ENCODE measurements at regions not wholly inside any gene's neighbourhood (a gene's known extent, or its start where the extent isn't known, plus 50 kb on each side); places are given as distances from the start of the nearest gene placed in this dataset.
"Not testable (repeated sequence)": the region's sequence is repeated elsewhere in the genome, so short reads cannot be mapped to it uniquely, and the experiment has no call there.

DNA sequence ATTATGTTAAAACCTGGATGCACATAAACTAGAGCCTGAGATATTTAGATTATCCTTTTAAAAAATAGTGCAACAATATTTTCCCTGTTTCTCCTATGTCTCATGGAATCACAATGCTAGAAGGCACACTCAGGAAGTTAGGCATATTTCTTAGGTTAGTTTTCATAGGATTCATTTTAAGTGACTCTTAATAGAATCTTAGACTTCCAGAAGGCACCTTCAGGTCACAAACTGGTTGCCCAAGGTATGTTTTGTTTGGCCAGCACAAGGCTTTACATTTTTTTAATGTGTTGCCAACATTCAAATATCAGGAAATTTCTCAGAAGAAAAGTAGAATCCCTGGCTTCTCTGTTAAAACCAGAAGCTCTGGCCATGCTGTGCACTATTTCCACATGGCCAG is 129.3 kb downstream of the LNPK start:
- DNase-seq, result no peak

DNA sequence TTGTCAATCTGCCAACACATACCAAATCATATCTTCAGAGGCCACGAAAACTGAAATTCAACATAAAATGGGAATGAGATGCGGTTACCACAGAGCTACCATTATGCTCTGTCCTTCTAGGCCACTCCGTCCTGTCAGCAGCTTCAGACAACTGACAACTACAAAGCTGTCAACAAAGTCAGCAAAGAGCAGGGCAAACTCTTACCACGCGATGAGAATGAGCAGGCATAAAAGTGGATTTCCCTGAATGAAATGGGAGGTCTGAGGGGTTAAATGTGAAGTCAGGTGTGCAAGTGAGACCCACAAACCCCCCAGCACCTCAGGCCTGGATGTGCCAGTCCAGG is 130.1 kb downstream of the LNPK start:
- no peak for DNase-seq

DNA sequence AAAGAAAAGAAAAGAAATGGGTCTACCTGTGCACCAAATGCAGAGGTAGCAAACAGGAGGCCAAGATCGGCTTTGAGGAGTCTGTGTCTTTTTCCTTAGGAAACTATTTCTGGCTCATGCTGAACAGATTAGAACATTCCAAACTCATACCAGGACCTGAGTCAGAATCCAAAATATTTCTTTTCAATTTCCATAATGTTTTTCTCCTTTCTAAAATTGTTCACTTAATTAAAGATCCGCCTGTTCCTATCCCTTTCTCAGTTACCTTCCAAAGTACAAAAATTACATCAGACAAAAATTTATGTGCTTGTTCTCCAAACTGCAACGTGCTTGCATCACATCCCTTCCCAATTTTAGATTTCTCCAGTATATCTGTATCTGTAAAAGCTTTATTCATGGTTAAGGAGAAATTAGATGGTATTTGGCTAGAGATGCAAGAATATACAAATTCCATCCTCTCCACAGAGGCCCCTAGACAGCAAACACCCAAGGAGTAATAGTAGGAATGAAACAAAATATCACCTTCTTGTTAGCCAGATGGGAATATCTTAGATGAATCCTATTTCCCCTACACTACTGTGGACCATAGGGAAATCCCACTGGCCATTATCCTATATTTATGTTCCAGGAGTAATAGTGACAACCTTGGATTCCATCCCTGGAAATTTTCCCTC is 130.6 kb downstream of the LNPK start:
- DNase-seq, result no peak

DNA sequence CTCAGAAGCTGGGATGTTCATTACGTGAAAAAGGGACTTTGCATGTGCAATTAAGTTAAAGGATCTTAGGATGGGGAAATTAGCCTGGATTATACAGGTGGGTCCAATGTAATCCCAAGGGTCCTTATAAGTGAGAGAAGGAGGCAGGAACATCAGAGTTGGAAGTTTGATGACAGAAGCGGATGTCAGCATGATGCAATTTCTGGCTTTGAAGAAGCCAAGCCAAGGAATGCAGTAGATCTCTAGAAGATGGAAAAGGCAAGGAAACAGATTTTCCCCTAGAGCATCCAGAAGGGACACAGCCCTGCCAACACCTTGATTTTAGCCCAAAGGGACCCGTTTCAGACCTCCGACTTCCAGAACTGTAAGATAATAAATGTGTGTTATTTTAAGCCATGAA is 136.4 kb downstream of the LNPK start:
- no peak for DNase-seq

DNA sequence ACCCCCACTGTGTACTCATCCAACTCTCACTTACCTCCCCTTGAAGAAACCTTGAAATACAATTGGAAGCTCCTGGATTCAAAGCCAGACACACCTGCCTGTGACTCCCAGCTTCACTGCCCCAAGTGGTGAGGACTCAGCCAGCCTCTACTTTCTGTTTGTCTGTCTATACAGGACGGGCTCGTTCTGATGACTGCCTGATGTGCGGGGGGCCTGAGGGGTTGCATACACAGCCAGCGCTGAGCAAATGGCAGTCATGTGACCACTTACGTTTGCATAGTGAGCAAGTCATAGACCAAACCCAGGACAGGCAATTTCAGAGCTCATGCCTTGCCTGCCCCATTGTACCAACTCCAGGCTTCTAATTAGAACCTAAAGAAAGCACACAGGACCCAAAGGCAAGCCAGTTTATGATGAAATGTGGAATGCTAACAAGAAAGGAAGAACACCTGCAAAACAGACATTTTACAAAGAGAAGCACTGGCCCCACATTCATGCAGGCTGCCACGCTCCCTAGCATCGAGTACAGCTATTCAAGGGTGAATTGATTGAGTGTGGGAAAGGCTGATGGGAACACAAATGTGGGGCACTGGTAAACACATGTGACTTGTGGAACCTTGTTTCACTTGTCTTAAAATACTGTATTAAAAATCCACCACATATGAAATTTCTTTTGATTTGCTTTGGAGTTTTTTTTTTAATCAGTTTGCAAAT is 137.8 kb downstream of the LNPK start:
- DNase-seq, result no peak

DNA sequence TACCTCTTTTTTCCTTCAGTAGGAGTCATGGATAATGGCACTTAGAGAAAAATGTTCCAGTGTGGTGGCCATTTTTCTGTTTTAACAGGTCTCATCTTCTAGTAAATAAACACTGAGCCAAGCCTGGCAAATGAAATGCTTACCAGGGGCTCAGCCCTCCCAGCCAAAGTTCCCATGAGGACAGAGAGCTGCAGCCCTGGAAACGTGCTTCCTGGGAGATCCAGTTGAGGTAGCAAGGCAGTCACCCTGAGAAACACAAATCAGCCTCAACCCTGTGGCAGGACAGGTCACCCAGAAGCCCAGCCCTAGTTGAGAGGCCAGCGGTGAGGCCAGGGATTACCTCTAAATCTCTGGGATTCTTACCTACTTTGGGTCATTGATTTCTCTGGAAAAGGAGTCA is 140.1 kb downstream of the LNPK start:
- DNase-seq, result no peak

DNA sequence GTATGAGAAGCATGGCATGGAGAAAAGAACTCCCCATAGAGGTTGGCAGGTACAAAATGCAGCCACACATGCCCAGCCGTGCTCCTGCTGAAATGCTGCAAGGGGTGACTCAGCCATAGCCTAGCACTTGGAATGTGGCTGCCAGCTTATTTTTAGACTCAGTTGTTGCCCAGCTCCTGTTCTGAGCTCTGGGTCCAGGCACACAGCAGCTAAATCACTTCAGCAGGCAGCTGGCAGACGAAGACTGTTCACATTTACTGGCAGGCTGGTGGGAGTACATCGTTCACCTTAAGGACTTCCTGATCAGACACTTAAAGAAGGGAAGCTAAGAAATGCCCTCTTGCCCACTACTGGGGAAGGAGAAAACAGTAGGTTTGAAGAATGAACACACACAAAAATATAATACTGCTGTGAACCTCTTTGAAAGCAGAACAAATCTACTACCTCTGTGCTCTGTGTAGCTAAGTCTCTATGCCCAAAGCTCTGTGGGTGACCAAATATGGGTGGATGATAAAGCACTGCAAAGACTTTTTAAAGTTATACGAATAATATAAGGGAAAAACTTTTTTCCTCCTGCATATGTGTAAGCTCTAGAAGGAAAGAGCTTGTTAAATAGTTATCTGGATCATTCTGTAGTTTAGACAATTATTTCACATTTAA is 146.1 kb downstream of the LNPK start:
- no peak for DNase-seq

DNA sequence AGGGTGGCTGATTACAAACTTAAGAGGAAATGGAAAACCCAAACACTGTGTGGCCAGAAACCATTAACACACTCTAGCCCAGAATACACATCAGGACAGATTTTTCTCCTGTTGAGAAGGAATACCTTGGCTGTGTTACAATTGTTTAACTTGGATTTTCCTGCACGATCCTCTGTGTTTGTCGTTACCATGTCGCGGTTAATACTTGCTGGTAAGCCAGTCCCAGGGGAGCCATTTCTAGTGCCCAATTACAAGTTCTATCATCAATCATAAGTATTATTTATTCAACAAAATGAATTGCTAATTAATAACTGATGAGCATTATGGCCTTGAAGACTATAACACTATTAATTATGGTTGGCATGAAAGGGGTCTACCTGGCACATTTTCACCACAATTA is 146.8 kb downstream of the LNPK start:
- DNase-seq, result no peak

DNA sequence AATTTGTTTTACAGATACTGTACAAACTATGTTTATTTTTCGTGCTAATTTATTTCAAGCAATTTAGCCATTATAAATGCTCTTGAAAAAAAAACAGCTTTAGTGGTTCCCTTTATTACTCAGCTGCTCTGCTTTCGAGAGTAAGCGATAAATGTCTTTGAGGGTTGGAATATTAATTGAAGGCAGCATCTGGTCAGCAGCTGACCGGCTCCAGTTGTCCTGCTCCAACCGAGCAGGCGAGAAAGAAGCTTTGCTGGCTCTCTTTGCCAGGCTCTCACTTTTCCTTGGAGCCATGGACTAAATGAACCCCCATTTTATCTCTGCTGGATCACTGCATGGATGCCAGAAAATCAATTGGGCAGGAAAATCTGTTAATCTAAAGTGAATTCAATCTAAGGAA is 147.4 kb downstream of the LNPK start:
- DNase-seq, result no peak

DNA sequence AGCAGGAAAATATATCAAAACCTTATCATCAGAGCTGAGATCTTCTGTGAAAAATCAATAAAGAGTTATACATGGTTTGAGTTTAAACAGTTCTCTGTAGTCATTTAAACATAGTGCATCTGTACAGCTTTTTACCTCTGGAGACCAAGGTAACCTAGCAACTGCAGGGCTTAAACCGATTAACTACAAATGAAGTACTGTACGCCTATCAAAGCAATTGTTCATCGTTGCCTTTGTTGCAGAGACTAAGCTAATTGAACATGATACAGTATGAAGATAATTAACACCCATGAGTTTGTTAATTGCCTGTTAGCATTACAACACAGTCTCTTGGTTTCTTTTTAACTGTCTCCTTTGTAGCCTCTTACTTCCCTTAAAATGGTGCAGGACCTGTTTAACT is 147.9 kb downstream of the LNPK start:
- peak; percentile 8 for DNase-seq

DNA sequence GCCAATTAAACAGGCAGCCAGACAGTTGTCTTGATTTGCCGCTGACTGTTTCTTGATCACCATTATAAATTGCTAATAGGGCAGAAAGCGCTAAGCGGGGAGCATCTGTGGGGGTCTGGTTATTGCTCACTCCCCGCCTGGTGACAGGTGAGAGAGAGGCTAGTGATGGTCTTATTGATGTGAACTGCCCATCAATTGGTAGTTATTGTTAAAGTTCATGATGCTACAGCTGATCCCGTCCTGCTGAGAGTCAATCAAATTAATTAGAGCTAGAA is 148.5 kb downstream of the LNPK start:
- no peak for DNase-seq

DNA sequence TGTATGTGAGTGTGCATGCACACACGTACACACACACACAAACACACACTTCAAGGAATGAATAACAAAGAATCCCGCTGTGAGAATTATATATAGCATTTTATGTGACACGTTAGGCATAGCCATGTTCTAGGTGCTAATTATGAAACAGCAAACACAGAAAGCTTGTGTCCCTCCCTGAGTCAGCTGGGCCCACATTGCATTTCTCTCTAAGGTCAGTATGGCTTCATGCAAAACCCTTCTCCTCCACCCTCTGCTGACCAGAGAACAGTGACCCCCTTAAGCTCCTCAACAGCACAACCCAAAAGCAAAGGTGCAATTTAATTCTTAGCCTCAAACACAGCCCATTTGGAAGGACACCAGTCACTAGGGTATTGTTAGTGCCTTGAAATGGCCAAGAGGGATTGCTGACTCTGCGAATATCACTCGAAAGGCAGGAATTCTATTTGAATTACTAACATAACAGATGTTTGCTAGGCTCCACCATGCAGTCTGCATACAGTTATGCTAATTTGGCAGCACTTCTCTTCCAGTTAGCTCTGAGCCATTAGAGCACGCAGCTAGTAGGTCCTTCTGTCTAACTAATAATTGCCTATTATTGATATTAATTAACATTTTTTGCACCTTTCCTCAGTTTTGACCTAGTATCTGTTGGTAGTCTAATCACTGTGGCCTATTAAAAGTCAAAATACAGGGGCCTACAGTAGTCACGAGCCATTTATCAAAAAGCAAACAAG is 149.0 kb downstream of the LNPK start:
- no peak for DNase-seq

DNA sequence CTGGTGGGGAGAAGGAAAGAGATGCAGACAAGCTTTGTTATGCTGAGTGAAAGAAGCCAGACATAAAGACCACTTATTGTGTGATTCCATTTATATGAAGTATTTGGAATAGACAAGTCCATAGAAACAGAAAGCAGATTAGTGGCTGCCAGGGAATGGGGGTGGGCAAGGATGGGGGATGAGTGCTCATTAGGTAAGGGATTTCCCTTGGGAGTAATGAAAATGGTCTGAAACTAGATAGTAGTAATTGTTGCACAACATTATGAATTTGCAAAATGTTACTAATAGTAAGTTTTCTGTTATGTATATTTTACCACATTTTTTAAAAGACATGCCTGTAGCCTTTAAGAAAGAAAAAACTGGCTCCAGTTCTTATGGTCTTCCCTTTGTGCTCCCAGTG is 154.9 kb downstream of the LNPK start:
- no peak for DNase-seq

DNA sequence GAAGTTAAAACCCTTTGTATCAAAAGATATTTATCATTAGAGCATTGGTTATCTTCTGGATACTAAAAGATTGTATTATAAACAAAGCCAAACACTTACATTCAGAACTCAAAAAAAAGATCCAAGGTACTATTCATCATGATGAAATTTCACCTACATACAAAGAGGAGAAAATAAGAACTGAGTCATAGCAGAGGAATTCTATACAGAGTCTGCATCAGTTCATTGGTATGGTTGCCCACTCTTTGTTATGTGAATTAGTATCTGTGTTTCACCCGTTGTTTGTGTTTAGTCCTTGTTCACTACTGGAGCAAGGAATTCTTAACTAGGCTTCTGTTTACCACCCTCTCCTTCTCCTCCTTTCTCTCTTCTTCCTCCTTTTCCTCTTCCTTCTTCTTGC is 157.9 kb downstream of the LNPK start:
- DNase-seq, result no peak

DNA sequence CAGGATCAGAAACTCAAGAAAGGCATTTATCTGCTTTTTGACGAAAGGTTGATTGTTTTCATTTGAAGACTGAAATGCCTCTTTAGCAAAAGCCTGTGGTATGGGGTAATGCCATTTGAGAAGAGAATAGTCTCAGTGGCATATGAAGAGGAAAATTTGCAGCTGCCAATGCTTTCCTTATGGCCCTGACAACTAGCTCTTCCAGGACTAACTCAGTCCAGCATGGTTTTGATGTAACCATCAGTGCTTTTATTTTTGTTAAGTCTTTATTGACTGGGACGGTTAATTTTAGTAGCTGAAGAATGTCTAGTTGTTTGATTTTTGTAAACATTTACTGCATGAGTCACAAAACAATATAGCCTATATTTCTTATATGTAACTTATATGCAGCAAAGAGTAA is 158.4 kb downstream of the LNPK start:
- DNase-seq, result no peak

DNA sequence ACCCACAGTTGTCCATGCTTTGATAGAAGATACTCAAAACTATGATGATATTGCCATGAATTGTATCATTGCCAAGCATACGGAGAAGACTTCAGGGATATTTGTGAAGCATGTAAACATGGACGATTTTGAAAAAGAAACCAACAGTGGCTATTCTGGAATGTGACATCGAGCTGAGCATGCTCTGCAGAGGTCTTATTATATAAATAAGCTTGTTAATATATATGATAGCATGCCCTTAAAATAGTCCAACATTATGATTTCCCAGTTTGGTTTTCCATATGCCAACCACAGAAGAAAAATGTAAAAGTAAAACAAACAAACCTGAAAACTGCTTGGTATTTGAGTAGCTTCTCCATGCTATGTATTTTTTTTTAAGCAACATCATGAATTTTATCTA is 159.1 kb downstream of the LNPK start:
- no peak for DNase-seq

DNA sequence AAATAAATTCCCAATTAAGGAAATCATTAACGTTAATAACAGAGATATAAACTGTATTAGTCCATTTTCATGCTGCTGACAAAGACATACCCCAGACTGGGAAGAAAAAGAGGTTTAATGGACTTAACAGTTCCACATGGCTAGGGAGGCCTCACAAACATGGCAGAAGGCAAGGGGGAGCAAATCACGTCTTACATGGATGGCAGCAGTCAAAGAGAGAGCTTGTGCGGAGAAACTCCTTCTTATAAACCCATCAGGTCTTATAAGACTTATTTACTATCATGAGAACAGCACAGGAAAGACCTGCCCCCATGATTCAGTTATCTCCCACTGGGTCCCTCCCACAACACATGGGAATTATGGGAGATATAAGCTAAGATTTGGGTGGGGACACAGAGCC is 161.3 kb downstream of the LNPK start:
- not testable (repeated sequence) for DNase-seq

DNA sequence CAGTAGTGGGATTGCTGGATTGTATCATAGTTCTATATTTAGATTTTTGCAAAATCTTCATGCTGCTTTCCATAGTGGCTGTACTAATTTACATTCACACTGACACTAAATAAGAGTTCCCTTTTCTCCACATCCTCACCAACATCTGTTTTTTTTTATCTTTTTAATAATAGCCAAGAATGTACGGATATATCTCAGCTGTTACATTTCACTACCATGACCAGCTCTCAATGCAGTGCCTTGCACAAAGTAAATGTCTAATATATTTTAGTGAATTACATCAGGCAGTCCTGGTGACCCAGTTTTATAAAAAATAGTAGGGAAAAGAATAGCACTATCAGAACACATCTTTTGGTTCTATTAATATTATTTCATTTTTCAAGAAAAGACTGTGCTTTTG is 161.8 kb downstream of the LNPK start:
- no peak for DNase-seq

DNA sequence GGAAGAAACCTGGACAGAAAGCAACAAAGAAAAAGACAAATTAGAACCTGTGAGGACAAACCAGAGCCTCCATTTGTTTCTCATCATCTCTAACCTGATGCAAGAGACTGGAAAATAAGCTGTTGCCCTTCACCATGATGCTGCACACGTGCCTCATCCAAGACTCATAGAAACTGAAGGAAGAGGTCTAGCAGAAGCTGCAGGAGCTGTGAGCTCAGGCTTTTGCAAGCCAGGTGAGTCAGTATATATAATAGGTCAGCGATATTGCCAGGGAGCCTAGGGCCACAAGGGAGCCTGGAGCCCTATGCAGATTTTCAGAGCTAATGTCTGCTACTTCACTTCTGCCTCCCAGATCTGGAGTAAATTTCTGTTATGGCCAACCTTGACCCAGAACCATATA is 163.1 kb downstream of the LNPK start:
- DNase-seq, result no peak

DNA sequence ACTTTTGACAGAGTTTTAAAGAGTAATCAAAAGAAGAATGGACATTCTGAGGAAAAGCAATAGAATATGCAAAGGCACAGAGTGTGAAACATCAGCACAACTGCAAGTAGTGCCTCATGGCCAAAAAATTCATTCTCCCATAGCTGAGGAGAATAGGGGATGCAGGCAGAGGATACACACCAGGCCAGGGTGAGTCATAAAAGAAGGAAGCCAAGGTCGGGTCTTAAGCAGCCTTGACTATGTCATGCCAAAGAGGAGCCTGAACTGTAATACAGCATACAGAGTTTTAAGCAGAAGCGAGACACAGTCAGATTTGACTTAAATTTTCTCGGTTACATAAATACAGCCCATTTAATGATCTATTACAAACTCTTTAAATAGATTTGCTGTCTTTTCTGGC is 165.0 kb downstream of the LNPK start:
- no peak for DNase-seq

DNA sequence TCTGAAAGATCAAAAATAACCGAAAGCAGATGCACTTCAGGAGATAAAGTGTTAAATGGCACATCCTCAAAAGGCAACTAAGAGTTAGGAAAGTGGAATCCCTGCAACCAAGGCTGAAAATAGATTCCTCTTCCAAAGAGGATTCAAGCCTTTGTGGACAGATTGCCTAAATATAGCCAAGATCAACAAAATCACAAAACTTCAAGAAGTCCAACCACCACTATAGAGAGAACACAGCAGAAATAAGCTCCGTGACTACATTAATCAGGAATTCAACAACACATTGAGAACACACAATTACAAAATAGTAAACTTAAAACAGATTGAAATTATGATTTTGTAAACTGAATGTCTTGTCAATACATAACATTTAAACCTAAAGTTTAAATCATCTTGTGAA is 165.7 kb downstream of the LNPK start:
- DNase-seq, result no peak

DNA sequence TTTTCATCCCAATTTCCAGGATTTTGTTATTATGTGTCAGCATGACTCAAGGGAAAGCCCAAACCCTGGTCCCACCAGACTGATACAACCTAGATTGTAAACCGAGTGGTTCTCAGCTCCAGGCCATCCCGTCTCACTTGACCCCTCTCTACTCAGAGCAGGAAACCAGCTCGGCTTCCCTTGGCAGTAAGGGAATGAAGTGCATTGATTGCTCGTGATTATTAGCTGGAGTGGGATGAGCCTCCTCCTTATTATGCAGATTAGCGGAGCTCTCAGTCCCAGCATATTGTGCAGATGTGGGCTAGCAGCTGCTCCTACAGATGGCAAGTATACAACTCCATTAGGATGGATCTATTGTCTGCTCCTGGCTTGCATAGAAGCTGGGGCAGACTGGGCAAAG is 167.6 kb downstream of the LNPK start:
- DNase-seq, result no peak

DNA sequence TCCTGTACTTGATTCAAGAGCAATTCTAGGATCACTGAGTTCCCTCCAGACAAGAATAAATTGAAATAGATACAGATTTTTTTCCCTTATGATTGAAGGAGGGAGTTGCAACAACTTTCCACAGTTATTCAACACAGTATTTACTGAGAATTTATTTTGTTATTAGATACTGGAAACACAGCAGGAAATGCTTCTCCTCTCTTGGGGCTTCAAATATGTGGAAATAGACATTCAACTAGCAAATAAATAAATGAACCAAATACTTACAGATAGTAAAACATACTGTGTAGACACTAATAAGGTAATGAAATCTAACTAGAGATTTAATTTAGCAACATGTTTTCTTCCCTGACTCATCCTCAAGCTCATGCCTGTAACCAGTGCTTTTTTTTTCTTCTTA is 169.2 kb downstream of the LNPK start:
- DNase-seq, result no peak

DNA sequence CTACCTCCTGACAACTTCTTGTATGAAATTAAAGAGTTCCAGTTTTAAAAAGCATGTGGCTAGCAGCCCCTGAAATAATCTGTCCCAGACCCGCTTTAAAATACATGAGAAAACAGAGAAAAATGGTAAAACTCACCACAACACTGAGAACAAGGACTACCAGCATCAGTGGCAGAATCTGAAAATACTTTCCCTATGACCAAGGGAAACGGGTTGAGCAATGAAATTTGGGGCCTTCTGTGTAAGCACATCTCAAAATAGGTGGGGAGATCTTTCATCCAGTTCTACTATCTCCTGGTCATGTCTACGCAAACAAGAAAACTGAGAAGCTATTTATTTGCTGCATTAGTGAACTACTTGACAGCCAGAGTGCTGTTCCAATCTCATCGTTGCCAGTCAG is 172.3 kb downstream of the LNPK start:
- DNase-seq, result no peak

Data from NCI-H2081 treated with DMSO at 0.1 percent for 48 hours (cell line).